GM12865 (cell line): ENCODE measurements at regions not wholly inside any gene's neighbourhood (a gene's known extent, or its start where the extent isn't known, plus 50 kb on each side); places are given as distances from the start of the nearest gene placed in this dataset.

Experiments used
- DNase-seq: peaks from one replicate; pipeline ENCODE4 v3.0.0; 2010; ENCODE audit warnings: low read depth
- H3K4me3 ChIP-seq: 2 replicates; pipeline ENCODE4 v1.5.1; 2011; ENCODE audit warnings: mild to moderate bottlenecking, low read depth, low read length, control low read depth
- CTCF ChIP-seq: IDR thresholded peaks from 2 replicates; pipeline ENCODE4 v1.5.1; 2011; ENCODE audit warnings: low read length, control low read depth, low read depth, inconsistent platforms; ENCODE audit not compliant: insufficient read depth; ENCODE audit errors: missing control alignments

DNA sequence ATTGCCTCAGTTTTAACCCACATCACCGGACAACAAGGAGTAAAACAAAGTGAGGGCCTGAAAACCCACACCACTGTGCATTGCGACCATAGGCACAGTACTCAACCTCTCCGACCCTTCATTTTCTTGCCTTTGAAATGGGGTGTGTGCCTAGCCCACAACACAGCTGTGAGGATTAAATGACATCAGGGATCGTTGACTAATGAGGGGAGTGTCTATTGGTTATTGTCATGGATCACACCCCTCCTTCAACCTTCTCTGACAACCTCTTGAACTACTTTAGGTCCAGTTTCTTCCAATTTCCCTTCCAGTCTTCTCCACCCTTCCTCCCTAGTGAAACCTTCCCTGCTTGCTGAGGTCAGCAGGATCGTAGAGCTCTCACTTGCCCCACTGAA lies 89.5 kb downstream of the HES1 start:
- no peak for TF ChIP-seq CTCF
- no peak for DNase-seq
- no peak overlapping the region for H3K4me3 ChIP-seq

- TF ChIP-seq CTCF, result no peak
- DNase-seq, result no peak
- H3K4me3 ChIP-seq, result no peak overlapping the region
Measured at GRCh38 chr3:194225988-194226663, 90.2 kb downstream of the HES1 start.

GRCh38 chr3:194231929-194232832 lies 96.2 kb downstream of the HES1 start:
- DNase-seq, result no peak
- H3K4me3 ChIP-seq, result no peak overlapping the region
- TF ChIP-seq CTCF, result no peak

DNA sequence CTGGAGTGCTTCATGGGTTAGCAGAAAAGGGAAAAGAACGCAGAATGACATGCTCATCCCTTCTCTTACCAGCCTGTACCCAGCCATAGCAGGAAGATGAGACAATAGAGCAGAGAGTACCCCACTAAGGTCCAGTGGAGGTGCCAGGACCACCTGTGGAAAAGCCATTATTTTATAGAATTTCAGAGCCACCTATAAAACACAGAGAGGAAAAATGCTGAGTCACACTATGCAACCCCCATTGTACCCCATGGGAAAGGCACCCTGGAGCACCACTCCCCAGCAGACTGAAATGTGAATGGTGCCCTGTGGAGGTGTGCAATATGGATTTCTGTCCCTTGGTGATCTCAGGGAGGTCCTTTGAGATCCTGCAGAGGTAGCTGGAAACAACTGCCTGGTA lies 97.2 kb downstream of the HES1 start:
- no peak for DNase-seq
- TF ChIP-seq CTCF, result no peak
- H3K4me3 ChIP-seq, result no peak overlapping the region

DNA sequence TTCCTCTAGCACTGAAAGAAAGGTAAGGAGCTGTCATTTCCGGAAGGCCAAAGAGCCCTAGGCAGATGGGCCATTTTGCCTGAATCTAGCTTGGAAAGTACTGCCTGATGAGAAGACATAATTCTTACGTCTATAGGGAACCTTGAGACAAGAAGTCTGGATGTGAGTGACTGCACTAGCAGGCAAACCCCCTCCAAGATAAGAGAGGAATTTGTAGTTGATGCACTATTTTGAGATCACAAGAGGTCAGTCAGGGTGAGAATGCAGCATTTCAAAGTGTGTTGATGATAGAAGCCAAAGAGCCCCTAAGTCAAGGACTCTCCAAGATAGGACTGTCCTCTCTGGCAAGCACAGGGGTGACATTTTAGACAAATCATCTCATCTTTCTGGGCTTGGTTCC lies 99.2 kb downstream of the HES1 start:
- no peak for DNase-seq
- no peak for TF ChIP-seq CTCF
- H3K4me3 ChIP-seq, result no peak overlapping the region

- no peak for DNase-seq
- TF ChIP-seq CTCF, result no peak
- H3K4me3 ChIP-seq, result no peak overlapping the region
Measured at GRCh38 chr3:194237110-194237509, 101.2 kb downstream of the HES1 start.
